Inflammatory macrophage treated with lipopolysaccharide for 4 hours (primary cell): ENCODE measurements at regions not wholly inside any gene's neighbourhood (a gene's known extent, or its start where the extent isn't known, plus 50 kb on each side); places are given as distances from the start of the nearest gene placed in this dataset.
A peak's percentile ranks its signal among the peaks of the same experiment; 100 is the strongest.

Experiments used
- DNase-seq: peaks from one replicate; pipeline ENCODE4 v3.0.0-alpha.2; 2020

- DNase-seq: no peak
These were observed 130.2 kb upstream of the DLX2 start for GRCh38 chr2:172232708-172233396.

- no peak for DNase-seq
These were observed 131.5 kb upstream of the DLX2 start for GRCh38 chr2:172233987-172234715.

GRCh38 chr2:172234716-172235691 lies 132.3 kb upstream of the DLX2 start:
- no peak for DNase-seq

DNA sequence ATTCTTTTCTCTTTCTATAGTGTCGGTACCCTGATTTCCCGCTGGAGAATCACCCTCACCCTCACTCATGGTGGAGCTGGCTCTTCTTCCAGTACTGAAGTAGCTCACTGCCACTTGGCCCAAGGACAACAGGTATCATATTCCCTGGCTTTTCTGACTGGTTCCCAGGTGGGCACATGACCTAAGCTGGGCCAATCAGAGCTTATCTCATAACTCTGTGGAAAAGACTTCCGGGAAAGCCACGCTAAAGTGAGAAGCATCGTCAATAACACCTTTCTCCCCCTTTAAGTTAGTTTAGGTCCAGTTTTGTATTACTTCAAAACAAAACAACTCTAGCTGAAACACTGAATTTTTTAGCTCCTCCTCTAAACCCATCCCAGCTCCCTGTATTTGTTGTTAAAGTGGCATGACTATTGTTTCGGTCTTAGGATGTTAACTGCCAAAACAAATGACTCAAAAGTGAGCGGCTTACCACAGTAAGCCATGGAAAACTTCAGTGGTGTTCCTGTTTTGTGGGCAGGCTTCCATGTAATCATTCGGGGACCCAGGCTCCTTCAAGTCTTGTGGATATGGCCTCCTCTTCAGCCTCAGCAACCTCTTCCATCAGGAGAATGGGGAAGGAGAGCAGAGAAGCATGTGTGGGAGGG lies 137.4 kb upstream of the DLX2 start:
- DNase-seq: no peak

DNA sequence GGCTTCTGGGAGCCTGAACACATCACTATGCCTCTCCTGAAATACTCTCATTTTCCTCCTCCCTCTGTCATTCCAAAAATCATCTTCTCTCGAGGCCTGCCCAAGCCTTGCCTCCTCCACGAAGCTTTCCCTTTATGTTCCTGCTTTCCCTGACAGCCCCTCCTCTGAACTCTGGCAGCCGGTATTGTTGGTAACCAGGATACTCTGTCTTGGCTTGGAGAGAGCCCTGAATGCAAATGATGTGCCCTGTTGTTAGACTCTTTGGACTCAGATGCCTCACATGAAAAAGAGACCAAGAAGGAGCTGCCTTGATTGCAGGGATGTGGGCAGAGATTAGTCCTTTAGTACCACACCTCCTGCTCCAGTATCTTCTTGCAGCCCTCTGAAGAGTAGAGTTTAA lies 138.5 kb upstream of the DLX2 start:
- DNase-seq: no peak

- DNase-seq: no peak
These were observed 139.8 kb upstream of the DLX2 start for GRCh38 chr2:172242471-172242870.

- no peak for DNase-seq
These were observed 140.3 kb upstream of the DLX2 start for GRCh38 chr2:172242961-172243360.

DNA sequence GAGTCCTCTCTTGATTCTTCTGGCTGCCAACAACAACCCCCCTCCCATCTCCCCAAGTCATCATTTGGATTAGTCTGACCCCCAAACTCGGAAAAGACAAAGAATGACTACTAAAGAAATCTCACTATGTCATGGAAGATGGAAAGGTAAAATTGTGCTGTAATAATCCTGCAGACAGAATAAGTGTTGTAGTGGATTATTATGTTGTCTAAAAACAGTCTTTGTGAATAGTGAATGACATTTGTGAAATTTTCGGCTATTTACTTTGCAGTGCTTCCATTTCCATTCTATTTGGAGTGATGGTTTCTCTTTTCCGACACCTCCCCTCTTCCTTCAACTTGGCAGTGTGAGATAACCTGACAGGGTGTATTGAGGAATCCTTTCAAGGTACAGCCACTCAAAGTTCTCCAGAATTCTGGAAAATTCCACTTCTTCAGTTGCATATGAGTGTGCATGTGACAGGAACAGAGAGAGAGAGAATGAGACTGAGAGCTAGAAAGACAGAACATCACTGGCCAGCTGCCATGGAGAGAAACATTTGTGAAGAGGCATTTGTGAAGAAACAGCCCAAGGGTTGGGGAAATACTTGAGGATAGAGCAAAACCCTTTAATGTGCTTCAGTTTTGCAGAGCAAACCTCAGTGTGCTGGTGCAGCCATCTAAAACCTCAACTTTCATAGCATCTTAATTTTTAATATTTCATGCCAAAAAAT lies 141.9 kb upstream of the DLX2 start:
- DNase-seq: no peak

- peak; percentile 55 for DNase-seq
These were observed 143.9 kb upstream of the DLX2 start for GRCh38 chr2:172246649-172247048.

DNA sequence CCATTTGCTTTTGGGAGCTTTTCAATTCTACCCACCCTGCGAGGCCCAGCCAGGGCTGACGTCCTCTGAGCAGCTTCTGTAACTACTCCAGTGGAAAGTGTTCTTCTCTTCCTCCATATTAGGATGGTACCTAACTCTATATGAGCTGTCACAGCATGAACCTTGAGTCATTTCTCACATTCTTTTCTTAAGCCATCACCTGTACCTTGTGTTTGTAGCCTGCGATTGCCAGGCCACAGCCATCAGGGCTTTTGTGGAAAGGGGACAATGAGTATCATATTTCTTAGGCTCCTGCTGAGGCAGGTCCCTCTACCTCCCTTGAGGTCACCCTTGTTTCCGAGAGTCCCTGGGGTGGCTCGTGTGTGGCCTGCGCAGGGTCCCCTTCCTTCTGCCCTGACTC lies 144.5 kb upstream of the DLX2 start:
- DNase-seq: no peak

DNA sequence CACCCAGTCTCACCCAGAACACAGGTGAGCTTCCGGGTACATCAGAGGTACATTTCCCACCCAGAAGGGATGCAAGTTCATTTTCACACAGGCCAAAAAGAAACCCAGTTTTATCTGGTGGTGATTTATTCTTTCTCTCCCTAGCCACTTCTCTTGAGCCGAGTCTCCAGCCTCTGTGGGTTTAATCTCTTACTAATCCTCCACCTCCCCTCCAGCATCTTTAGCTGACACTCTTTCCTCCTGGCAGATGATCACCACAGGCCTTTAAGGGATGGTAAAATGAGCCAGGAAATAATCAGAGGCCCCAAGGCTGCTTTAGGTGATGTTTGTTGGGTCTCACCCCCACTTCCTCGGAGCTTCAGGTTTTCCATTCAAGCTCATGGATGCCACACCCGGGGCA lies 145.7 kb upstream of the DLX2 start:
- no peak for DNase-seq

DNA sequence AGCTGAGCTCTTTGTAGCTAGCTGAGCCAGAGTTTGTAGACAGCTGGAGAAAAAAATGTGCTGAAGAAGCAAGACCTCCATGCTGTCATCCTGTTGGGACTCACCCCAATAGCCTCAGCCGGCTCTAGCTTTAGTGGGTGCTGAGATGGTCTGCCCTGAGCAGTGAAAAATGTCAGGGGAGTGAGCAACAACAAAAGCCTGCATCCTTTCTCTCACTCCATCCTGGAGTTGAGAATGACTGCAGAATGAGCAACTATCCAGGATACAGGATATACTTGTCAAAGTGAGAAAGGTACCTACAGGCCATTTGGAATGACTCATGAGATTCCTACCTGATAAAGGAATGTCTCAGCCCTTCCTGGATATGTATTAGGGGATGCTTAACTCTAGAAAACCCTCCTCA lies 146.1 kb upstream of the DLX2 start:
- no peak for DNase-seq

GRCh38 chr2:172249334-172249733 lies 146.6 kb upstream of the DLX2 start:
- no peak for DNase-seq

- DNase-seq: no peak
These were observed 147.3 kb upstream of the DLX2 start for GRCh38 chr2:172249986-172250385.

- no peak for DNase-seq
These were observed 148.5 kb upstream of the DLX2 start for GRCh38 chr2:172251231-172251630.

- no peak for DNase-seq
These were observed 149.5 kb upstream of the DLX2 start for GRCh38 chr2:172252154-172252553.

GRCh38 chr2:172253190-172254052 lies 150.7 kb upstream of the DLX2 start:
- DNase-seq: peak; percentile 93

GRCh38 chr2:172256886-172257285 lies 154.2 kb upstream of the DLX2 start:
- DNase-seq: no peak

DNA sequence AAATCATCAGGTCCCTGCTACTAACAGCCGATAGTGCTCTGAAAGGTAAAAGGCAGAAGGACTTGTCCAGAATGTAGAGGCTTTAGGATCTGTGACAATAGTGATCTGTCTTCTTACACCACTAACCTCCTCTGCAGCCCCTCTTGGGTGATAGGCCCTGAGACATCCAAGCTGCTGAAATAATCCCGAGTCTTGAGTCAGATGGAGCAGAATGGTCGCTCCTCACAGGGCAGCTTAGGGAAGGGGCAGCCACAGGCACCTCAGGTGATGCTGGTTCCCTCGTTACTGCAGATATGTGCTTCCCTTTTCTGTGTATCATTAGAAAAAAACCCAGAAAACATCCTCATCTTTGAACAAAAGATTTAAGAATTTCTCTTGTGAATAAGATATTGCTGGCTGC lies 157.1 kb upstream of the DLX2 start:
- DNase-seq: no peak

- no peak for DNase-seq
These were observed 157.6 kb upstream of the DLX2 start for GRCh38 chr2:172260336-172260735.

- no peak for DNase-seq
These were observed 158.6 kb upstream of the DLX2 start for GRCh38 chr2:172261292-172261691.
